GM19455 (cell line): ENCODE measurements at regions not wholly inside any gene's neighbourhood (a gene's known extent, or its start where the extent isn't known, plus 50 kb on each side); places are given as distances from the start of the nearest gene placed in this dataset.
"Not testable (repeated sequence)": the region's sequence is repeated elsewhere in the genome, so short reads cannot be mapped to it uniquely, and the experiment has no call there.

Source experiments
- ATAC-seq: cut with Tn5 transposase; IDR thresholded peaks from one replicate; pipeline ENCODE4 v1.9.1; 2021; ENCODE audit not compliant: unreplicated experiment

DNA sequence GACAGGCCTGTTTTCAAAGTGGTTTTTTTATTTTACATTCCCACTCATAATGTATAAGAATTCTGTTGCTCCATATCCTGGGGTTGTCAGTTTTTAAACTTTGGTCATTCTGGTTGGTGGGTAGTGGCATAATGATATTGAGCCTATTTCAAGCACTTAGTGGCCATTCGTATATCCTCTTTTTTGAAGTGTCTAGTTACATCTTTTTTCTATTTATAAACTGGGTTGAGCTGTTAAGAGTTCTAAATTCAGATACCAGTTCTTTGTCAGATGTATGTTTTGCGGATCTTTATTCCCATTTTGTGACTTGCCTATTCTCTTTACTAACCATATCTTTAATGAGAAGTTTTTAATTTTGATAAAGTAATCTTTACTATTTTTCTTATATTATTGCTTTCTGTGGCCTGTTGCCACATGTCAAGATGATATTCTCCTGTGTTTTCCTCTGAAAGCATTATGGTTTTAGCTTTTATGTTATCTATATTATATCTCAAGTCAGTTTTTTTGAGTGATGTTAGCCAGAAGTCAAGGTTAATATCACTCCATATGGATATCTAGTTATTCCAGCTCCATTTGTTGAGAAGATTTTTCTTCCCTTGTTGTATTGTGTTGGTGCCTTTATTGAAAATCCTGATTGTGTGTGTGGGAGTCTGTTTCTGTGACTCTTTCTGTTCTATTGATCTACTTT lies 110.9 kb downstream of the FHIP1A start:
- no peak for ATAC-seq

DNA sequence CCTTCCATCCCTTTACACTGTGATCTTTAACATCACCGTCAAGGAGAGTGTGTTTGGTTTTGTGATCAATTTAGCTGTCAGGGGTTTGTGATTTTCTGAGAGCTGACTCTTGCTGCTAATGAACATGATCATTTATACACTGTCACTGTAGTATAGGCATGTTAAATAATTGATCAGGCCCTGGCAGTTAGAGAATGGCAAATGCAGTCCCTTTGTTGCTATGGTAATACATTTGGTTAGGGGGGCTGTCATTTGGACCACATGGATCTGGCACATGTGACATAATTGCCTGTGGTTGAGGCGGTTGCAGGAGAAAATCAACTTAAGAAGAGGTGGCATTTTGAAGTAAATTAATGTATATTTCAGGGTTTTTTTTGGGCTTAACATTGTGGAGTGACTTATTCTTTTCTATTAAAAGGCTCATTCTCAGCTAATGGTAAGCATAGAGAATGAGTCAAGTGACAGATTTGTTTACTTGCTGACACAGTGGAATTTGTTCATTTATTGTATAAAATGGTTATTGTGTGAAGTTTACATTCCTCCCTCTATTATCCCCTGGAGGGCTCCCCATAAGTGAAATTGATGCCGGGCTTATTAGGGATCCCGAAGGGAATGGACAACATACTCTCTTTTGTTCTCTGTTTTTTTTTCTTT lies 114.0 kb downstream of the FHIP1A start:
- no peak for ATAC-seq

DNA sequence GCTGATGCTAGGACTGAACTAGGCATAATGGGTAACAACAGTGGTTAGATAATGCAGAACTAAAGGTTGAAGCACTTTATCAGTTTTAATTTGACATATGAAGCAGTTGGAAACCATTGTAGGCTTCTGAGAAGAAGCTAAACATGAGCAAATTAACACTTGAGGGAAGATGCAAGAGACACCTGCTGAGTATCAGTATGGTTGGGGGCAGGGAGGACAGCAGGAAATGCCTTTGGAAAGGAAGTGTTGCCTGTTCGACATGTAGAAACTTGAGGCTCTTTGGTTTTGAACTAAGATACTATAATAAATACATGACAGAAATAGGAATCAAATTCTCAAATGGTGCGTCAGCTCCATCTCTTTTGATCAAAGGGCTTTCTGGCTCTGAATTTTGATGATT lies 115.6 kb downstream of the FHIP1A start:
- no peak for ATAC-seq

DNA sequence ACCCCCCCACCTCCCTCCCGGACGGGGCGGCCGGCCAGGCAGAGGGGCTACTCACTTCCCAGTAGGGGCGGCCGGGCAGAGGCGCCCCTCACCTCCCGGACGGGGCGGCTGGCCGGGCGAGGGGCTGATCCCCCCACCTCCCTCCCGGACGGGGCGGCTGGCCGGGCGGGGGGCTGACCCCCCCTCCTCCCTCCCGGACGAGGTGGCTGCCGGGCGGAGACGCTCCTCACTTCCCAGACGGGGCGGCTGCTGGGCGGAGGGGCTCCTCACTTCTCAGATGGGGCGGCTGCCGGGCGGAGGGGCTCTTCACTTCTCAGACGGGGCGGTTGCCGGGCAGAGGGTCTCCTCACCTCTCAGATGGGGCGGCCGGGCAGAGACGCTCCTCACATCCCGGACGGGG lies 117.5 kb downstream of the FHIP1A start:
- ATAC-seq, result not testable (repeated sequence)

DNA sequence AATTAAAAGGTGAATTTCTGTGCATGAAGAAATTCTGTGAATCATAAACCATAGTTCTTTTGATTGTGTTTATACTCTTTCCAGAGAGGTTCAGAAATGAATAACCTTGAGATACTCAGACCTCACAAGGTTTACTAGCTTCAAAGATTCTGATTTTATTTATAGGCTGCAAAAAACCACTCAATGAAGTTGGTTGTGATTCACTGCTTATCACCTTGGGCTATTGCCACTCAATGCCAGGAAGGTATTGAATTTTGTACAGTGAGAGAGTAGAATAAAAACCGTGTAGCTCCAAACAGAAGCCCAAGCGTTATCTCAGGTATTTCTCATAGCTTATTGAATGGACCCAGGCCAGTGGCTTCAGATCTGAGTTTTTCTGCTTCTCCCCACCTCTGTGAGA lies 118.7 kb downstream of the FHIP1A start:
- no peak for ATAC-seq

DNA sequence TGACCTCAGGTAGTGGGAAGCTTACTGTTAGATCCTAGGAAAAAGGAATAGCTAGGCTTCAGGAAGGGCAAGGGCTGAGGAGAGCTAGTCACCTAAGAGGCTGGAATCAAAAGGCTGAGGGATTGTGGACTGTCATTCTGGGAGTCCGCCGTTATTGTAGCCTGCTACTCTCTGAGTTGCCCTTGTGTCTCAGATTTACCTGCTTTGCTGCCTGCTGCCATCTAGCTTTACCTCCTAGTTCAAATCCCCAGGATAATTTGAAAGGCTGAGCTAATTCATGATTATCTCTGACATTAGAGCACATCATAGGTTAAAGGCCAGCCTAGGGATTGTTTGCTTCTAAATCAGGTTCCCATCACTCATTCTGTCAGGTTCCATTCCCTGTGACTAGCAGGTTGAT lies 120.2 kb downstream of the FHIP1A start:
- no peak for ATAC-seq

DNA sequence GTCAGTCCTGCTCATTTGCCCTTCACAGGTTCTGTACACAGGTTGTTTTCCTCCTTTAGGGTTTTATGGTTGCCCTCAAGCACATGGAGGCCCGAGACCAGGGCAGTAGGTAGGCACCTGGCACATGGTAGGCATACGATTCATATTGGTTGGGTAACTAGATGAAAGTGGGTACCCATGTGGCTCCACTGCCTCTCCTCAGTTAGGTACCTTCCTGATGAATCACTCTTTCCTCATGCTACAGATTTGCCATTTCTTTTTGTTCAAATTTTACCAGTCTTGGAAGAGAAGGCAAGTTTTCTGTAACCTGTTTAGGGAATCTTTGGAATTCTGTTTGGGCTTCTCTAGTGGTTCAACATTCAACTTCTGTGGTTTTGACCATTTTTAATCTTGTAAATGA lies 121.3 kb downstream of the FHIP1A start:
- no peak for ATAC-seq

DNA sequence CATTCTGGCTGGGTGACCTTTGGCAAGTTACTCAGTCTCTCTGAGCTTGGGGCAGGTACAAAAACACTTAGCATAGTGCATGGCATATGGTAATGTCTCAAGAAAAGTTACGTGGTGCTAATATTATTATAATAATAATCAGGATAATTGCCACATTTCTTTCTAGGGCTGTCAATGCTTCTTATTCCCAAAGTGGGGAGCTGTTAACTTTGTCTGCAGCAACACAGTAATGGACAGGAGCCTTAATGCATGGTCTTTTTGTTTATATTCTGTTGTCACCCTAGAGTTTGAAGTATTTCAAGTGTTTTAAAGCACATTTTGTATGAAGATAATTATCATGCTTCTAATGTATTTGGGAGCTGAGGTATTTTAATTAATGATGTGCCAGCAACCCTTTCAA lies 121.8 kb downstream of the FHIP1A start:
- no peak for ATAC-seq

DNA sequence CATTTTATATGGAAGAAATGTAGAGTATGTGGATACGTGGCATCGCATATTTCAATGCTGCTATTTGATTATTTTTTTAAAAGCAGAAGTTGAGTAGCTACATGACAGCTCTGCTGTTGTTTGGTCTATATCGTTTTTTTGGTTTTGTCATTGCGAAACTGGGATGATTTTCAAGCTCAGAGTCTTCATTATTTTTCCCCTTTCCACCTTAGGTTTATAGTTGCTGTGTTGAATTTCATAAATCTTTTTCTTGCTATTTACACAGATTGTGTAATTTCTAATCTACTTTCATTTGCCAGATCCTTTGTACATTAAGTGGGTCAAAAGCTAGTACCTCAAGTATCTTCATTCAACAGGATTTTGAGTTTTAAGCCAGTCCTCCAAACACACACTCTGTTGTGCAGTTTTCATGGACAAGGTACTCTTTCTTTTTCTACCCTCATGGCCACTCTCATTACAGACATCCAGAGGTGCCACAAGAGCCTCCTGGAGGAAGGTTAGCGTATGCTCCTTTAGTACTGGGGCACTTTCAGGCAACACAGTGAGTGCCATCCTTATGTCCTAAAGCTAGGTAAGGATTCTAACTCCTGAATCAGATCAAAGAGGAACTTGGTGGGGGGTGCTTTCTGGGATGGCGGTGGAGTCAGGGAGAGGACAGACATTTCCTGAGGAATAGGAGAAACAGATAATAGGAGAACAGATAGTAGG lies 123.2 kb downstream of the FHIP1A start:
- ATAC-seq, result no peak

DNA sequence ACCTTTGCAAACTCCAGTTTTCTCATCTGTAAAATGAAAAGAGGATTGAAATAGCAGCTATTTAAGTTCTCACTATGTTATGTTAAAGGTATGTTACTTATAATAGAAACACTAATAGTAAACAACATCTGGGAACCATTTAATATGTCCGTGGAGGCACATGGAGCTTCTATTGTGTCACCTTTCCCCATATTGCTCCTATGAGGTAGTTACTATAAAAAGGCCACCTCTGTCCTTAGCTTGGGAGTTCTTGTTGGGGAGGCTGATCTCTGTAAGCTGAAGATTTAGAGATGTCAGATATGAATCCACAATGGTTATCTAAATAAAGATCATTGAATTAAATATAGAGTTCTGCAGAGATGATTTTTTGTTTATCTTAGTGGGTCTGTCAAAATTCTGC lies 125.2 kb downstream of the FHIP1A start:
- ATAC-seq, result no peak

DNA sequence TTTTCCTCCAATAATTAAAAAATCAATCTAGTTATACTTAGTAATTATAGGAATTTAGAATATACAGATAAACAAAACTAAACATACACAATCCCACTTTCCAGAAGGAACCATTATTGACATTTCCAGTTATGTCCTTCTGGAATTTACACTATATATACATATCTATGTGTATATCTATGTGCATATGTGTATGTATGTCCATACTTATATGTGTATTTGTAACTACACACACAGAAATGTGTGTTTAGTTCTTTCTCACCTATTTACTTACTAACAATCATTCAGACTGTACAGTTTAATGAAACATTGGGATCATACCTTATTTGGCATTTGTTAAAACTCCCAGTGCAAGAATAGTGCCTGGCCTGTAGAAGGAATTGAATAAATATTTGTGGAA lies 126.4 kb downstream of the FHIP1A start:
- ATAC-seq, result no peak

DNA sequence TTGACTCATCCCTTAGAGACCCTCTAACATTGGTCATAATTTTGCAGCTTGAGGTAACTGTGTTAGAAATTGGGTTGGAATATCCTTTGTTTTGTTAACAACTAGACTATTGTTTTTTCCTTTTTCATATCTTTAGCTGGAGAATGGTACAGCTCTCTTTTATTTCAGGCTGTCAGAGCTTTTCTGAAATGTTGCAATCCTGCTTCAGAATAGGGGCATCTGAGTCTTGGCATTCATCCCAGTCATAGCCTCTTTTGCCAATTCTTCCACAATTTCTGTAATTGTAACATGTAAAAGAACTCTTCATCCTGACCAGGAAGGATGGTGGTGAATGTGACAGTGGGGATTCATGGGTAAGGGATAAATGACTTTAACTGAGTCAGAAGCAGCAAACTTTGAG lies 128.7 kb downstream of the FHIP1A start:
- ATAC-seq, result no peak

DNA sequence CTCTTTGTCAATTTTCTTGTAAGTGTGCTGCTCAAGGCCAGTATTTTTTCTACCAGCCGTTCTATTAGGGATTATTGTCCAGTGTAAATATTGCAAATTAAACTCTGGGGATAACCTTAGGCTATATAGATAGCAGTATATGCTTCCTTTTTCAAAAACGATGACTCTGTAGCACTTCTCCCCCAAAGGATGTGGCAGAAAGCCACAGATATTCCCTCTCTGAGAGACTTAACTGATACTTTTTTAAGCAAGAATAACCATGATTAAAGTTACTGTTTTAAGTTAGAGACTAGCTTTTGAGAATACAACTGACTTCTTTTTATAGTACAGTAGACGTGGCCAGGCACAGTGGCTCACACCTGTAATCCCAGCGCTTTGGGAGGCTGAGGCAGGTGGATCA lies 130.0 kb downstream of the FHIP1A start:
- no peak for ATAC-seq

DNA sequence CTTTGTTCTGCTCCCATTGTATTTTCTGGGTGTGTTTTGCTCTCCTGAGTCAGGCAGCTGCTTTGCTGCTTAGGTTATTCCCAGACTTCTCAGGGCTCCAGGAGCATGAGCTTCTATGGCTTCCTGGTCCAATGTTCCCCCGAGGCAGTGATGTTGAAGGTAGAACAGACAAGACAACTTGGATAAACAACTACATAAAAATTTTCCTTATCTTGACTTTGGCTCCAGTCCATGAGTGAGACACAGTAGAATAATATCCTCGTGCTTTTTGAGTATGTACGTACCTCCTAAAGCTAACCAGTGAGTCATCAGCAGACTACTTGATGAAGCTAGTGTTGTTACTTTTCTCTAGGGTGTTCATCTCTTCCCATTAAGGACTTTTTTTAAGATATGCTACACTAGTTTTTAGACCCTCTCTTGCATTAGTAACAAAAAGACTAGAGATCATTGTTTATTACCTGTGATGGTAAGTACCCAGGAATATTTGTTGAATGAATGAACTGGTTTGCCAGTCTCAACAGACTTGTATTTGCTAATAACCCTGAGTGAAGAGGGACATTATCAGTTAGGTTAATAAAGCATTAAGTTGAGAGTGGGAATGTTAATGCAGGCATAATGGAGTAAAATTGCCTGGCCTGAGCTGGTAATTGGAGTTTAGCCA lies 131.9 kb downstream of the FHIP1A start:
- ATAC-seq, result no peak

DNA sequence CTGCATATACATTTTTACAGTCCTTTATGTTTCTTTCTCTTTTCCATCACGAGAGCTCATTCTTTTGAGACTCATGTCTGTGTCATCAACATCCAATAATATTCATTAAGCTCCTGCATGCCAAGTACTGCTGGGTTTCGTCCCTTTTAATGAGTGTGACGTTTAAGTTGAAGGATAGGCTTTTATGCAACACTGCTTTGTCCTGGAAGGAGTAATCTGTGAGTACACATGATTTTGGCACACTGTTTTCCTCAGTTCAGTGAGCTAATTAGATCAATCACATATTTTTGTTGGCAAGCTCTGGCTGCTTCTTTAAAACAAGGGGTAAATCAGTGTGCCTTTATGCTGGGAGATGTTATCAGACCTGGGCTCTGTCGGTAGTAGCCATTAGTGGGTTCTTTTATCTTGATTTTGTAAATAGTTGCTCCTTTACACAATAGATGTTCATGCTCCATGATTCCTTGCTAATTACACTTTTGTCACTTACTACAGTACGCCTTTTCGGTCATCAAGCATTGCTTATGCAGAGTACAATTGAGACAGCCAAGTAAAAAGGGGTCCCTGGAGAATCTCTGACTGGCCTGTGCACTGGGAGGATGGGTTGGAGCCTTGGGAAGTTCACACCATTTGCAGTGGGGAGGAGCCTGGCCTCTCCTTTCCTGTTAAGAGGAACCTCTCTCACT lies 132.6 kb downstream of the FHIP1A start:
- ATAC-seq, result no peak

DNA sequence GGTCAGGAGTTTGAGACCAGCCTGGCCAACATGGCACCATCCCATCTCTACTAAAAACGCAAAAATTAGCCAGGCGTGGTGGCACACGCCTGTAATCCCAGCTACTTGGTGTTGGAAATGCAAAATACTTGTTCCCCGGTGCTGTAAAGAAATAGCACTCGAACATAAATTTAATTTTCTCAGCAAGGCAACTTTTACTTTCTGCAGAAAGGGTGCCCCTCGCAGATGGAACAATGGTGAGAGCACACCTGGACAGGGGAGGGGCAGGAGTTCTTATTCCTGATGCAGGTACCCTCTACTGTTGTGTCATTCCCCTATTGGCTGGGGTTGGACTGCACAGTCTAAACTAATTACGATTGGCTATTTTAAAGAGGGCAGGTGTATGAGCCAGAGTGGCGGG lies 139.7 kb downstream of the FHIP1A start:
- no peak for ATAC-seq

DNA sequence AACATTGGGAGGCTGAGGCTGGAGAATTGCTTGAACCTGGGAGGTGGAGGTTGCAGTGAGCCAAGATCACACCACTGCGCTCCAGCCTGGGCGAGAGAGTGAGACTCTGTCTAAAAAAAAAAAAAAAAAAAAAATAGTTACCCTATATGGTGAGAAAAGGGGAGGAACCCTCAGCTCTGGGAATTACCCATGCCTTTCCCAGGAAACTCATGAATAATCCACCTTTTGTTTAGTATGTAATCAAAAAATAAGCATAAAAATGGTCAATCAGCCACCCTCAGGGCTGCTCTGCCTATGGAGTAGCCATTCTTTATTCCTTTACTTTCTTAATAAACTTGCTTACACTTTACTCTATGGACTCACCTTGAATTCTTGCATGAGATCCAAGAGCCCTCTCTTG lies 140.4 kb downstream of the FHIP1A start:
- not testable (repeated sequence) for ATAC-seq

DNA sequence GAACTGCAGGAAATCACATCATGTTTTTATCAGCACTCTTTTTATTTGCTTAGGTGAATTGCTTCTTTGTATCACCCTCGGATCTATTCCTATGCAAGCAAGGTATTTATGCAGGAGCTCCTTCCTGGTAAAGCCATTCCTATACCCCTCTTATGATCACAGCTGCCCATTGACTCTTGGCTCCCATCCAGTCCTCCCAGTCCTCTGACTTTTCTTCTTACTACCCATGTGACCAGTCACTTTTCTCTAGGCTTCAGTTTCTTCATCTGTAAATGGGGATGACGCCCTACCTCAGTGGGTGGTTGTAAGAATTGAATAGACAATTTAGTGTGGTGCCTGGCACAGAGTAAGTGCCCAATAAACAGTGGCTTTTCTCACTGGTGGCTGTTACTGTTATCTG lies 144.9 kb downstream of the FHIP1A start:
- ATAC-seq, result no peak

DNA sequence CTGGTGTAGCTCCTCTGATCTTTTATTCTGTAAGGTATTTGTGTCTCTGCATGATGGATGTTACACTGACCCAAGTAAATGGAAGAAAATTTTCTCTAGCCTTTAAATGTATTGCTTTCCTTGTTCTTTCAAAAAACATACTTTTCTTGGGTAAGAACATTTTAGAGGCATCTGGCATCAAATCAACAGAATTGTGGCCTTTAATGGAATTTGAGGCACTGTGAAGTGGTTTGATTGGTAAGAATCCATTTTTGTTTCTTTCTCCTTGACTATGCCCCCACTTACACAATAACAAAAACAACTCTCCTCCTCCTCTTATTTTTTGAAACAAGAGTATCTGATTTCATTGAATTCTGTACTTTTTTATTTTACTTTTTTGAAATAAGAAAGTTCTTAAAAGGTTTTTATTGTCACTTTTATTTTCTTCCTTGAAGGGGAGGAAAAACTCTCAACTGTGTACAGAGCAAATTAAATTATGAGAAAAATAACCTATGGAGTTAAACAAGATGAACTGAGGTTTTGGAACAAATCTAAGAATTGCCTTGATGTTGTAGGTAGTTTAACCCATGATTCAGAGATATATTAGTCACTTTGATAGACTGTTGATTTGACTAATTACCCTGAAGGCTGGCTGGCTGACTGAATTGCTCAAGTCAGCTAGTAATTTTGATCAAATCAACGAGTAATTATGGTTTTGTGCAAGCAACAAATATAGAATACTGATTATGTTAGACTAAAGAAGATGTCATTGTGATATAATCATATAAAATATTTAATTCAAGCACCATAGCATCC lies 146.4 kb downstream of the FHIP1A start:
- no peak for ATAC-seq

DNA sequence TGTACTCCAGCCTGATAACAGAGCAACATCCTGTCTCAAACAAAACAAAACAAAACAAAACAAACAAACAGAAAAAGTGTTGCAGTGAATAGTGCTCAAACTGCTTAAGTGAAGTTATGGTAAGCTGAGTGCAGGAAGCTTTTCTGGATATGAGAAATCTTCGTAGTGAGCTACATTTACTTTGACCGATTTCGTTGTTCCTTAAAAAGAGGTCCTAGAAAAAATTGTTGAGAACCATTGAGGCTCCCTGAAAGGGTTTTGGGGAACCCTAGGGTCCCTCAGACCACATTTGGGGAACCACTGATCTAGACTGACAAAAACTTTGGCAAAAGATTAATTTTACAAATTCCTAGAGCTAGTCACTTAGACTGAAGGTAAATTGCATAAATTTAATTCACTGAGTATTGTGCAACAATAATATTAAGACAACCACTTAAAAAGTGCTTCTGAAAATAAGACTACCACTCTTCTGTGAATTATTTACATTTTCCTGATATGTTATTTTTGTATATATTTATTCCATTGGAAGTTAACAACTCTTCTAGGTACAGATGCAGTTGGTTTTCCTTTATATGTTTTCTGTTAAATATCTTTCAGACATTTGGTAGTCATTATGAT lies 149.6 kb downstream of the FHIP1A start:
- no peak for ATAC-seq
